ENCODE measurements at regions not wholly inside any gene's neighbourhood (a gene's known extent, or its start where the extent isn't known, plus 50 kb on each side); places are given as distances from the start of the nearest gene placed in this dataset.
"Not testable (repeated sequence)": the region's sequence is repeated elsewhere in the genome, so short reads cannot be mapped to it uniquely, and the experiment has no call there.

GRCh38 chr12:94916663-94917062, 86.8 kb downstream of the NDUFA12 start:
- no peak for DNase-seq (ENCODE audit: extremely low spot score)
- POLR2A ChIA-PET, result no interaction called here
- CTCF ChIA-PET, result no interaction called here
- no peak for TF ChIP-seq CTCF (IDR thresholded peaks at IDR 0.05; ENCODE audit: control extremely low read depth, extremely low read depth, low read depth, missing control alignments)

- ChIA-PET POLR2A (no interaction called here), CTCF (no interaction called here)
- DNase-seq (ENCODE audit: extremely low spot score), result no peak
- no peak for TF ChIP-seq CTCF (IDR thresholded peaks at IDR 0.05; ENCODE audit: control extremely low read depth, extremely low read depth, low read depth, missing control alignments)
Measured at GRCh38 chr12:94909663-94910062, 93.8 kb downstream of the NDUFA12 start.

- DNase-seq (ENCODE audit: extremely low spot score); POLR2A ChIA-PET; CTCF ChIA-PET: not testable (repeated sequence)
Measured at GRCh38 chr12:94905749-94906148, 97.7 kb downstream of the NDUFA12 start.

- no peak for TF ChIP-seq CTCF (IDR thresholded peaks at IDR 0.05; ENCODE audit: control extremely low read depth, extremely low read depth, low read depth, missing control alignments)
- ChIA-PET POLR2A (no interaction called here), CTCF (no interaction called here)
- DNase-seq (ENCODE audit: extremely low spot score), result no peak
Measured at GRCh38 chr12:94900496-94900895, 103.0 kb downstream of the NDUFA12 start.

- TF ChIP-seq CTCF (IDR thresholded peaks at IDR 0.05; ENCODE audit: control extremely low read depth, extremely low read depth, low read depth, missing control alignments), result no peak
- POLR2A ChIA-PET, result no interaction called here
- CTCF ChIA-PET, result no interaction called here
- DNase-seq (ENCODE audit: extremely low spot score), result no peak
Measured at GRCh38 chr12:94898388-94898787, 105.1 kb downstream of the NDUFA12 start.

GRCh38 chr12:94892544-94893267, 110.8 kb downstream of the NDUFA12 start:
- no peak for DNase-seq (ENCODE audit: extremely low spot score)
- TF ChIP-seq CTCF (IDR thresholded peaks at IDR 0.05; ENCODE audit: control extremely low read depth, extremely low read depth, low read depth, missing control alignments), result no peak
- CTCF ChIA-PET, result interaction anchor here (0.8 to 2.0 kb wide), 2 partner anchors 12 to 17 kb away, joined by 4 to 6 read pairs; no protein-coding TSS in a partner anchor
- POLR2A ChIA-PET, result no interaction called here

GRCh38 chr12:94889445-94890210, 113.9 kb downstream of the NDUFA12 start:
- no peak for TF ChIP-seq CTCF (IDR thresholded peaks at IDR 0.05; ENCODE audit: control extremely low read depth, extremely low read depth, low read depth, missing control alignments)
- POLR2A ChIA-PET, result no interaction called here
- no peak for DNase-seq (ENCODE audit: extremely low spot score)
- CTCF ChIA-PET, result interaction anchor here (3.6 to 3.8 kb wide), 2 partner anchors 11 to 15 kb away, joined by 16 to 19 read pairs; no protein-coding TSS in a partner anchor

Data from GM10248 (cell line).